ENCODE measurements at regions not wholly inside any gene's neighbourhood (a gene's known extent, or its start where the extent isn't known, plus 50 kb on each side); places are given as distances from the start of the nearest gene placed in this dataset.

DNA sequence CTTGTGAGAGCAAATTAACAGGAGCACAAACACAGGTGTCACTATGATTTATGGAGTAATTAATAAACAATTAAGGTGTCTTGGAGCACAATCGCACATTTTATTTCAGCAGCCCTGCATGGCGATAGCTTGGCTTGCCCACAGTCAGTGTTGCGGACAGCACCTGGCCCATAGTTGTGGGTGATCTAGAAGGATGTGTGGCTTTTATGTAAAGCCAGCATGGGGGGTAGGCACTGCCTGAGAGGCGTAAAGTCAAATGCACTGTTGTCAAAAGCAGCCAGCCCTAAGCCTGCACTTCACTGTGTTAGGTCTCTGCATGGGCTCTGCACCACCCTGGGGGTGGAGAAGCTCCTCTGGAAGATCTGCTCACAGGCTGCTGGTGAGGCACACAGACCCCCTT is 177.4 kb upstream of the PPP2R3A start:
- TF ChIP-seq, protein P1, sequence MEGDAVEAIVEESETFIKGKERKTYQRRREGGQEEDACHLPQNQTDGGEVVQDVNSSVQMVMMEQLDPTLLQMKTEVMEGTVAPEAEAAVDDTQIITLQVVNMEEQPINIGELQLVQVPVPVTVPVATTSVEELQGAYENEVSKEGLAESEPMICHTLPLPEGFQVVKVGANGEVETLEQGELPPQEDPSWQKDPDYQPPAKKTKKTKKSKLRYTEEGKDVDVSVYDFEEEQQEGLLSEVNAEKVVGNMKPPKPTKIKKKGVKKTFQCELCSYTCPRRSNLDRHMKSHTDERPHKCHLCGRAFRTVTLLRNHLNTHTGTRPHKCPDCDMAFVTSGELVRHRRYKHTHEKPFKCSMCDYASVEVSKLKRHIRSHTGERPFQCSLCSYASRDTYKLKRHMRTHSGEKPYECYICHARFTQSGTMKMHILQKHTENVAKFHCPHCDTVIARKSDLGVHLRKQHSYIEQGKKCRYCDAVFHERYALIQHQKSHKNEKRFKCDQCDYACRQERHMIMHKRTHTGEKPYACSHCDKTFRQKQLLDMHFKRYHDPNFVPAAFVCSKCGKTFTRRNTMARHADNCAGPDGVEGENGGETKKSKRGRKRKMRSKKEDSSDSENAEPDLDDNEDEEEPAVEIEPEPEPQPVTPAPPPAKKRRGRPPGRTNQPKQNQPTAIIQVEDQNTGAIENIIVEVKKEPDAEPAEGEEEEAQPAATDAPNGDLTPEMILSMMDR (IDR thresholded peaks at IDR 0.05) = no peak
- no peak for TF ChIP-seq POLR2A (IDR thresholded peaks at IDR 0.05)
